ENCODE measurements at regions not wholly inside any gene's neighbourhood (a gene's known extent, or its start where the extent isn't known, plus 50 kb on each side); places are given as distances from the start of the nearest gene placed in this dataset.
"Not testable (repeated sequence)": the region's sequence is repeated elsewhere in the genome, so short reads cannot be mapped to it uniquely, and the experiment has no call there.

- Histone ChIP-seq H3K27ac (ENCODE audit: low read depth, low read length, poor library complexity, severe bottlenecking) (no peak overlapping the region), H3K4me1 (ENCODE audit: insufficient read depth, low read length, poor library complexity, severe bottlenecking) (peaks cover 5% of the 10 kb centered on the region), H3K9me3 (ENCODE audit: low read depth, low read length, poor library complexity, severe bottlenecking) (no peaks in the 10 kb centered on the region), H3K4me3 (ENCODE audit: low read depth, low read length, poor library complexity, severe bottlenecking) (no peak overlapping the region), H3K27me3 (replicated peaks; ENCODE audit: insufficient read depth, low read depth, low read length, poor library complexity) (no peaks in the 10 kb centered on the region), H3K36me3 (ENCODE audit: insufficient read depth, low read length, poor library complexity, severe bottlenecking) (no peaks in the 10 kb centered on the region)
- POLR2A ChIA-PET (ENCODE audit: low non-redundant PET), result no interaction called here
- no peak for DNase-seq (ENCODE audit: low spot score)
- no peak for TF ChIP-seq EZH2 (IDR thresholded peaks at IDR 0.05; ENCODE audit: borderline replicate concordance, low read depth, low read length, poor library complexity, severe bottlenecking)
- TF ChIP-seq CTCF (conservative IDR thresholded peaks at IDR 0.05; ENCODE audit: low read depth, low read length), result no peak
- no TSS peak for BruUV-seq (replicated peaks)
- intact Hi-C loops (cut with micrococcal nuclease; ENCODE audit: unreplicated experiment), result no loop called here
- CTCF ChIA-PET, result no interaction called here
Measured at GRCh38 chrX:44744799-44745198, 99.0 kb upstream of the DUSP21 start.

- peaks cover 1% of the 10 kb centered on the region for H3K4me1 ChIP-seq (ENCODE audit: insufficient read depth, low read length, poor library complexity, severe bottlenecking)
- intact Hi-C loops (cut with micrococcal nuclease; ENCODE audit: unreplicated experiment), result no loop called here
- TF ChIP-seq EZH2 (IDR thresholded peaks at IDR 0.05; ENCODE audit: borderline replicate concordance, low read depth, low read length, poor library complexity, severe bottlenecking) (no peak), CTCF (conservative IDR thresholded peaks at IDR 0.05; ENCODE audit: low read depth, low read length) (no peak)
- CTCF ChIA-PET, result no interaction called here
- no peak overlapping the region for H3K4me3 ChIP-seq (ENCODE audit: low read depth, low read length, poor library complexity, severe bottlenecking)
- no peaks in the 10 kb centered on the region for H3K36me3 ChIP-seq (ENCODE audit: insufficient read depth, low read length, poor library complexity, severe bottlenecking)
- no peaks in the 10 kb centered on the region for H3K9me3 ChIP-seq (ENCODE audit: low read depth, low read length, poor library complexity, severe bottlenecking)
- H3K27ac ChIP-seq (ENCODE audit: low read depth, low read length, poor library complexity, severe bottlenecking), result no peak overlapping the region
- DNase-seq (ENCODE audit: low spot score), result no peak
- POLR2A ChIA-PET (ENCODE audit: low non-redundant PET), result interaction anchor here (0.6 kb wide), 1 partner anchor 209 kb away, joined by 3 read pairs; no protein-coding TSS in a partner anchor
- no peaks in the 10 kb centered on the region for H3K27me3 ChIP-seq (replicated peaks; ENCODE audit: insufficient read depth, low read depth, low read length, poor library complexity)
- BruUV-seq (replicated peaks), result no TSS peak
Measured at GRCh38 chrX:44742480-44743155, 101.2 kb upstream of the DUSP21 start.

GRCh38 chrX:44741859-44742258, 102.0 kb upstream of the DUSP21 start:
- BruUV-seq (replicated peaks); DNase-seq (ENCODE audit: low spot score); H3K4me1 ChIP-seq (ENCODE audit: insufficient read depth, low read length, poor library complexity, severe bottlenecking); H3K36me3 ChIP-seq (ENCODE audit: insufficient read depth, low read length, poor library complexity, severe bottlenecking); H3K9me3 ChIP-seq (ENCODE audit: low read depth, low read length, poor library complexity, severe bottlenecking); POLR2A ChIA-PET (ENCODE audit: low non-redundant PET); intact Hi-C loops (cut with micrococcal nuclease; ENCODE audit: unreplicated experiment); H3K27me3 ChIP-seq (replicated peaks; ENCODE audit: insufficient read depth, low read depth, low read length, poor library complexity); H3K27ac ChIP-seq (ENCODE audit: low read depth, low read length, poor library complexity, severe bottlenecking); CTCF ChIA-PET; H3K4me3 ChIP-seq (ENCODE audit: low read depth, low read length, poor library complexity, severe bottlenecking): not testable (repeated sequence)

GRCh38 chrX:44741458-44741857, 102.4 kb upstream of the DUSP21 start:
- DNase-seq (ENCODE audit: low spot score); H3K27me3 ChIP-seq (replicated peaks; ENCODE audit: insufficient read depth, low read depth, low read length, poor library complexity); H3K4me1 ChIP-seq (ENCODE audit: insufficient read depth, low read length, poor library complexity, severe bottlenecking); CTCF ChIA-PET; BruUV-seq (replicated peaks); H3K9me3 ChIP-seq (ENCODE audit: low read depth, low read length, poor library complexity, severe bottlenecking); H3K4me3 ChIP-seq (ENCODE audit: low read depth, low read length, poor library complexity, severe bottlenecking); POLR2A ChIA-PET (ENCODE audit: low non-redundant PET); intact Hi-C loops (cut with micrococcal nuclease; ENCODE audit: unreplicated experiment); H3K36me3 ChIP-seq (ENCODE audit: insufficient read depth, low read length, poor library complexity, severe bottlenecking); H3K27ac ChIP-seq (ENCODE audit: low read depth, low read length, poor library complexity, severe bottlenecking): not testable (repeated sequence)
